Coronary artery (tissue), 2 donors: ENCODE measurements at regions not wholly inside any gene's neighbourhood (a gene's known extent, or its start where the extent isn't known, plus 50 kb on each side); places are given as distances from the start of the nearest gene placed in this dataset.

Experiments
- DNase-seq: peaks from one replicate; pipeline ENCODE4 v3.0.0-alpha.2; 2017; ENCODE audit warnings: low spot score
- H3K27ac ChIP-seq, 2 donors: fragments of 200-600 bp; sonication (generic); one replicate each; pipeline ENCODE4 v1.5.1; 2016 to 2019
- H3K4me3 ChIP-seq: fragments of 200-600 bp; sonication (generic); 2 replicates; pipeline ENCODE4 v1.5.1; 2016; ENCODE audit warnings: mild to moderate bottlenecking, moderate library complexity
- CTCF ChIP-seq: fragments of 200-600 bp; sonication (generic); IDR thresholded peaks from one replicate; pipeline ENCODE4 v1.5.1; 2019; ENCODE audit warnings: antibody characterized with exemption

GRCh38 chr7:25069900-25070443 is 55.1 kb downstream of the CYCS start:
- peak; percentile 87 for TF ChIP-seq CTCF
- H3K4me3 ChIP-seq, result no peak overlapping the region
- H3K27ac ChIP-seq, result no peak overlapping the region
- DNase-seq, result no peak

GRCh38 chr7:25068502-25069213 is 56.4 kb downstream of the CYCS start:
- TF ChIP-seq CTCF, result no peak
- DNase-seq, result no peak
- H3K4me3 ChIP-seq, result no peak overlapping the region
- no peak overlapping the region for H3K27ac ChIP-seq

GRCh38 chr7:25067726-25068501 is 57.1 kb downstream of the CYCS start:
- no peak overlapping the region for H3K4me3 ChIP-seq
- no peak for DNase-seq
- H3K27ac ChIP-seq, result no peak overlapping the region
- TF ChIP-seq CTCF, result no peak

GRCh38 chr7:25066253-25066652 is 58.8 kb downstream of the CYCS start:
- Histone ChIP-seq H3K27ac (no peak overlapping the region), H3K4me3 (no peak overlapping the region)
- DNase-seq, result no peak
- no peak for TF ChIP-seq CTCF

- DNase-seq, result no peak
- H3K27ac ChIP-seq, result no peak overlapping the region
- H3K4me3 ChIP-seq, result no peak overlapping the region
- TF ChIP-seq CTCF, result no peak
Measured at GRCh38 chr7:25062380-25062779, 62.7 kb downstream of the CYCS start.

- TF ChIP-seq CTCF, result no peak
- no peak overlapping the region for H3K4me3 ChIP-seq
- DNase-seq, result no peak
- H3K27ac ChIP-seq, result no peak overlapping the region
Measured at GRCh38 chr7:25060487-25061055, 64.5 kb downstream of the CYCS start.
